Stimulated activated CD4-positive, alpha-beta T cell treated with anti-CD3 and anti-CD28 coated beads, Interleukin-15, amount 100 ng/mL, for 48 hours (primary cell): ENCODE measurements at regions not wholly inside any gene's neighbourhood (a gene's known extent, or its start where the extent isn't known, plus 50 kb on each side); places are given as distances from the start of the nearest gene placed in this dataset.

Source experiments
- DNase-seq, 2 donors: peaks; one replicate each; pipeline ENCODE4 v3.0.0-alpha.2; 2020; ENCODE audit warnings: low read depth in 2 of 2

GRCh38 chr4:152114562-152114961 is 353.8 kb upstream of the GATB start:
- DNase-seq: no peak

- DNase-seq: no peak
Measured at GRCh38 chr4:152112887-152113286, 352.1 kb upstream of the GATB start.

- no peak for DNase-seq
Measured at GRCh38 chr4:152112190-152112589, 351.4 kb upstream of the GATB start.

GRCh38 chr4:152110780-152111179 is 350.0 kb upstream of the GATB start:
- DNase-seq: no peak

- no peak for DNase-seq
Measured at GRCh38 chr4:152109531-152110509, 349.0 kb upstream of the GATB start.

- DNase-seq: no peak
Measured at GRCh38 chr4:152107736-152108500, 347.1 kb upstream of the GATB start.

GRCh38 chr4:152106781-152107321 is 346.0 kb upstream of the GATB start:
- no peak for DNase-seq

- DNase-seq: no peak
Measured at GRCh38 chr4:152106113-152106763, 345.4 kb upstream of the GATB start.

GRCh38 chr4:152104901-152105357 is 344.1 kb upstream of the GATB start:
- DNase-seq: no peak

GRCh38 chr4:152104356-152104755 is 343.5 kb upstream of the GATB start:
- DNase-seq: no peak

GRCh38 chr4:152103181-152103901 is 342.5 kb upstream of the GATB start:
- DNase-seq: no peak

- no peak for DNase-seq
Measured at GRCh38 chr4:152102436-152103000, 341.7 kb upstream of the GATB start.

GRCh38 chr4:152101556-152102435 is 341.0 kb upstream of the GATB start:
- DNase-seq: no peak

- DNase-seq: peak; percentile 71
Measured at GRCh38 chr4:152100379-152101201, 339.8 kb upstream of the GATB start.

GRCh38 chr4:152099981-152100378 is 339.2 kb upstream of the GATB start:
- DNase-seq: no peak

GRCh38 chr4:152099555-152099954 is 338.7 kb upstream of the GATB start:
- DNase-seq: no peak

GRCh38 chr4:152099061-152099425 is 338.2 kb upstream of the GATB start:
- no peak for DNase-seq

GRCh38 chr4:152098365-152099060 is 337.7 kb upstream of the GATB start:
- DNase-seq: no peak
